C4-2B (cell line): ENCODE measurements at regions not wholly inside any gene's neighbourhood (a gene's known extent, or its start where the extent isn't known, plus 50 kb on each side); places are given as distances from the start of the nearest gene placed in this dataset.

Source experiments
- H3K27ac ChIP-seq: fragments of 450-650 bp; 2 replicates; pipeline ENCODE4 v1.5.1; 2017
- ZFX ChIP-seq: fragments of 450-650 bp; IDR thresholded peaks from 2 replicates; pipeline ENCODE4 v1.6.1; 2017
- TF ChIP-seq, protein P1 (sequence below): fragments of 450-650 bp; conservative IDR thresholded peaks from 2 replicates; pipeline ENCODE4 v1.5.1; 2017; ENCODE audit warnings: mild to moderate bottlenecking

DNA sequence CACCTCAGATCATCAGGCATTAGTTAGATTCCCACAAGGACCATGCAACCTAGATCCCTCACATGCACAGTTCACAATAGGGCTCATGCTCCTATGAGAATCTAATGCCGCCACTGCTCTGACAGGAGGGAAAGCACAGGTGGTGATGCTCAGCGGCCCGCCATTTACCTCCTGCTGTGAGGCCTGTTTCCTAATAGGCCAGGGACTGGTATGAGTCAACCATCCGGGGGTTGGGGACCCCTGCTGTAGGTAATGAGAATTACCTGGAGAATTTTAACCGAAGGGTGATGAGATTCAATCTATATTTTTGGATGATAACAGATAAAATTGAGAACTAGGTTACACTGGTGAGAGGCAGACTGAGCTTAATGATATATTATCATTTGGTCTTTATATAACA, 101.4 kb downstream of the LACC1 start:
- H3K27ac ChIP-seq: no peak overlapping the region
- no peak for TF ChIP-seq ZFX
- TF ChIP-seq, protein P1, sequence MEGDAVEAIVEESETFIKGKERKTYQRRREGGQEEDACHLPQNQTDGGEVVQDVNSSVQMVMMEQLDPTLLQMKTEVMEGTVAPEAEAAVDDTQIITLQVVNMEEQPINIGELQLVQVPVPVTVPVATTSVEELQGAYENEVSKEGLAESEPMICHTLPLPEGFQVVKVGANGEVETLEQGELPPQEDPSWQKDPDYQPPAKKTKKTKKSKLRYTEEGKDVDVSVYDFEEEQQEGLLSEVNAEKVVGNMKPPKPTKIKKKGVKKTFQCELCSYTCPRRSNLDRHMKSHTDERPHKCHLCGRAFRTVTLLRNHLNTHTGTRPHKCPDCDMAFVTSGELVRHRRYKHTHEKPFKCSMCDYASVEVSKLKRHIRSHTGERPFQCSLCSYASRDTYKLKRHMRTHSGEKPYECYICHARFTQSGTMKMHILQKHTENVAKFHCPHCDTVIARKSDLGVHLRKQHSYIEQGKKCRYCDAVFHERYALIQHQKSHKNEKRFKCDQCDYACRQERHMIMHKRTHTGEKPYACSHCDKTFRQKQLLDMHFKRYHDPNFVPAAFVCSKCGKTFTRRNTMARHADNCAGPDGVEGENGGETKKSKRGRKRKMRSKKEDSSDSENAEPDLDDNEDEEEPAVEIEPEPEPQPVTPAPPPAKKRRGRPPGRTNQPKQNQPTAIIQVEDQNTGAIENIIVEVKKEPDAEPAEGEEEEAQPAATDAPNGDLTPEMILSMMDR: no peak

DNA sequence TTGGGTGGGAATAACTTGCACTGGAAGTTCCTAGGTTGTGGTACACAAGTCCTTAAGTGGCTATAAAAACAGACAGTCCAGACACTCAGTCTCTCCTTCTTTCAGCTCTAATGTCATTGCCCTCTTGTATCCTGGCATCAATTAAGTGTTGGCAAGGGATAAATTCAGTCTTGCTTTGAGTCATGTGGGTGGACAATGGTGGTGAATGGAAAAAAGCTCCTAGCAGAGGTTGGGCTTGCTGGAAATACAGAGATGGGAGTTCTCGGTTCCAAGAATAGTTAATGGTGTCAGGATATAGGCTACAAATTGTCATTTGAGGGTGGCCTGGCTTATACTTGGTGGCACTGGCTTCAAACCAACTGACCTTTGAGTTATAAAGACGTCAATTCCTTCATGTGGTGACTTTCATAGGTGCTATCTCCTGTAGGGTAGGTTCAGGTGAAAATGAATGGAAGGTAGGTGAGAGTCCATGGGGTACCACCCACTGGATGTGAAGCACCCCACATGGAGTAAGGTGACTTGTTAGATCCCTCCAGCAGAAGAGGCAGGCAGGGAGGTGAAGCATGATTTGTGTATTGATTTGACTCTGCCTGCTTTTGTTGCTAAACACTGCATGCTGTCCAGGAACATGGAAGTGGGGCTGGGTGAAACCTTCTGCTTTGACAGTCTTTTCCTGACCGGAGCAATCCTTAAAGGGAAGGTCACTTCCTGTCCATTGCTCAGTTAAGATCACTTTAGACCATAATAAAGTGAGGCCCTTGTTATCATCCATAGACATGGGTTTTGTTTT, 102.0 kb downstream of the LACC1 start:
- H3K27ac ChIP-seq: no peak overlapping the region
- TF ChIP-seq ZFX: no peak
- TF ChIP-seq, protein P1: 0 out of 2 replicates have a peak, but pooled peaks have one; percentile 2

DNA sequence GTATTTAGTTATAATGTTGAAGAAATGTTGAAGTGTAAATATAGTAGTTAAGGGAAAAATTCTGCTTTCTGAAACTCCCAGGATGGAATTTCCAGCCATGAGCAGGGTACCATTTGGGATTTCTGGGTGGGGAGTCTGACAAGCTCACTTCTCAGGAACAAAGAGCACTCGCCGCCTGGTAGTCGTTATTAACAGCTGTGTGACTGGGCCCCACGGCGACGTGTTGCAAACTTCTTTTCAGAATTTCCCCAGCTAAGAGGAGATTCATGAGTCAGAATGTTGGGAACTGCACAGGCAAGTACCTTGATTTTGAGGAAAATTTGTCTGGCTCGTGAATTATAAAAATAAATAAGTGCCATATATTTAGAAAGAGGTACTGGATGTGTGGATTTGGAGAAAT, 103.7 kb downstream of the LACC1 start:
- no peak for TF ChIP-seq ZFX
- TF ChIP-seq, protein P1: no peak
- no peak overlapping the region for H3K27ac ChIP-seq

DNA sequence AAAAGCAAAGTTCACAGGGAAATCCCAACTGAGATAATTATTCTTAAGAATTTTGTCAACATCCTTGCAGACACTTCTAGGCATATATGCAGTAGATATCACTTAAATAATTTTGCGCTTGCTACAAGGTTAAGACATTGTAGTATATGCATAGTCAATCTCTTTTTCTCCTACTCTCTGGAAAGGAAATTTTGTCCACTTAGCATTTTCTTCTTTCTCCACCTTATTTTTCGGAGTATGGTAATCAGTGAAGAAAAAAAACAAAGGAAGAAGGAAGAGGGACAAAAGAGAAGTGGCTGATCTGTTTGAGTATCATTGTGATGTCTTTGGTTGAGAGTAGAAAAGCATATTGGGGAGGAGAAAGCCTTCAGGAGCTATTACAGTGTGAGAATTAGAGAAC, 104.6 kb downstream of the LACC1 start:
- no peak overlapping the region for H3K27ac ChIP-seq
- no peak for TF ChIP-seq ZFX
- TF ChIP-seq, protein P1: no peak

DNA sequence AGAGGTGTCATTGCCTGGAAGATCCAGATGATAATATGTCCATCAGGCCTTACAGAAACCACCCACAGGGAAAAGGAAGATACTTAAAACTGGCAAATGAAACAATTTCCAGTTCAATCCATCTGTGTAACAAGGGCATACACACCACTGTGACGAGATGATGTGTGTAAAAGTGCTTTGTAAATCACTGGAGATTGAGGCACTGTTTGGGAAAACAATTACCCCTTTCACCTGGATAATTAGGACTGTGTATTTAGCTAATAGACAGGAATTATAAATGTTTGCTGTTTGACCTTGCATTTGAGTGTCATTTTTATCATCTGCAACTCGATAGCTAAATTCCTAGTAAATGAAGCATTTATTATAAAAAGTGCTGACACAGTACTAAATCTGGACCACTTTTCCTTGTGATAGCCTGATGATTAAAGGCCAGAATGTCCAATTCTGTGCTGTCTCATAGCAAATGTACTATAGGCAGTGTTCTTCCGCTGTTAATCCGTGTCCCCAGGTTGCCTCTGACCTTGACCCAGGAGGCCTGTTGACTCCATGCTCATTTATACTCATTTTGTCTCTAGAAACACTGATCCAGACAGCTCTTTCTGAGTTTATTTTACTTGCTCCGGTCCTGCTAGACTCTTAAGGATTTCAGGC, 105.8 kb downstream of the LACC1 start:
- no peak overlapping the region for H3K27ac ChIP-seq
- TF ChIP-seq, protein P1: no peak
- TF ChIP-seq ZFX: no peak

DNA sequence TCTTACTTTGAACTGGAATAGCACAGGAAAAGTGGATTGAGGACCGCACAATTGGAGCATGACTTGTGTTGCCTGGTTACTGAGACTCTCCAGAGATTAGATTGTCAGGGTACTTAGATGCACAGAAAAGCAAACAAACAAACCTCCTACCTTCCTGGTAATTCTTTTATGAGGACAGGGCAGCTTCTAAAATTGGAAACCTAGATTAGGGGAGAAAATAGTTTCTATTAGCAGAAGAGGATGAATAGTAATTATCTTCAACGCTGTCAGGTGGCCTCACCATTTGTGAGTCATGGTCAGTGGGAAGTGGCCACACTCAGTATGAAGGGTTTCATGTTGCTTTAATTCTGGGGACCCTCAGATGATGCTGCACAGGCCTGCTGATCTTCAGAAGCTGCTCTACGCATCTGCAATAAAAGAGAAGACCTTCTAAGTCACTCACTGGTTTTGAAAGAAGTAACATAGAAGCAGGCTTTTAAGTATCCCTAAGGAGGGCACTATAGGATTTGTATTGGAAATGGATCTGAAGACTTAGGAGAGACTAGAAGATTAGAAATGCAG, 106.8 kb downstream of the LACC1 start:
- no peak overlapping the region for H3K27ac ChIP-seq
- no peak for TF ChIP-seq ZFX
- TF ChIP-seq, protein P1: no peak

DNA sequence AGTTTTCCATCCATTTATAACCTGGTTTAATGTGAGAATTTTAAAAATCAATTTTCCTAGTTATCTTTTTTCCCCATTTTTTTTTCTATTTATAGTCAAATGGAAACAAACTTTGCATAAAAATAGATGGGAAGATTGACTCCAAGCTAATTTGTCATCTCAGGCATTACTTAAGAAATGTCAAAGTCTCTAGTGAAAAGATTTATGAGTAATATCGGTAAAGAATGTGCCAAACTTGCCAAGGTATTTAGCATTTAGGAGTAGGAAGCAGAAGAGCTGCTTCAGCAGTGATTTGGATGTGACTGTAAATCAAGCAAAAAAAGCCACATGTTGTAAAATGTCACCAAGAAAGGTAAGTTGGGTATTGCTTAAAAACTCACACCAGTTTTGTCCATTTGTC, 108.6 kb downstream of the LACC1 start:
- TF ChIP-seq, protein P1: no peak
- no peak for TF ChIP-seq ZFX
- no peak overlapping the region for H3K27ac ChIP-seq
